Hematopoietic multipotent progenitor cell treated with erythropoietin and hydrocortisone succinate and interleukin-3 and kit ligand, for 17 days (in vitro differentiated cells): ENCODE measurements at regions not wholly inside any gene's neighbourhood (a gene's known extent, or its start where the extent isn't known, plus 50 kb on each side); places are given as distances from the start of the nearest gene placed in this dataset.

ENCODE experiments used
- DNase-seq: peaks from one replicate; pipeline ENCODE4 v3.0.0-alpha.2; 2015; ENCODE audit warnings: low spot score

DNA sequence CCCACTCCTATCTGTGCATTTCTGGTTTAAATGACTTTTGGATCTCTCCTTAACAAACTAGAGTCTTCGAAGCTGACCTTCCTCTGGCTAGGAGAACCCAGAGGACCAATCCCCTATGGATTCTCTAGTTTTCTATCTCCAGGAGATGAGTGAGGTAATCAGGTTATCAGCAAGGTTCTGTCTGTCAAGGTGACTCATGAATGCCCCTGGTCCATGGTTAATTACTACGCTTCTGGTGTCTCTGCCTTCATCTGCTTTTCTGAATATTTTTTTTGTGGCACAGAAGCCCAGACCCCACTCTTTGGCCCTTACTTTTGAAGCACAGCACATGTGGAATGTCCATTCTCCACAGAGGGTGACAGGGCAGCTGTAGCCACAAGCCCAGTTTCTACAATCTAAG, 897.9 kb upstream of the KLHL29 start:
- DNase-seq, result no peak

- DNase-seq, result no peak
Measured at GRCh38 chr2:22487541-22487940, 897.4 kb upstream of the KLHL29 start.

- no peak for DNase-seq
Measured at GRCh38 chr2:22491442-22491841, 893.5 kb upstream of the KLHL29 start.

DNA sequence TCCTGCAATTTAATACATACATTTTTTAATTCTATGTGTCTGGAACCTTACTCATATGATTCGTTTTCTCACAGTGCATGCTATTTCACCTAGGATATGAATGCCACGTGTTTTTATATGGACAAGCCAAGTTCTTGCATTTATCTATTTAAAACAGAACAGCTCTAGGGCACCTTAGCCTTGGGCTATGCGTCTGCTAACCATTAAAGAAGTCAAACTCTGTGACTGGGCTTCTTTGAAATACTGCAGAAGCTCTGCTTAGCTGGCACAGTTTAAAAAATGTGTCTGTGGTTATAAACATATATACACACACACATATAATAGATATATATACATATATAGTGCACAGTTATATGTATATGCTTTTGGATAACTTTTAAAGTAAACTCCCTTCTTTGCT, 890.8 kb upstream of the KLHL29 start:
- no peak for DNase-seq

- DNase-seq, result no peak
Measured at GRCh38 chr2:22497064-22497463, 887.9 kb upstream of the KLHL29 start.

DNA sequence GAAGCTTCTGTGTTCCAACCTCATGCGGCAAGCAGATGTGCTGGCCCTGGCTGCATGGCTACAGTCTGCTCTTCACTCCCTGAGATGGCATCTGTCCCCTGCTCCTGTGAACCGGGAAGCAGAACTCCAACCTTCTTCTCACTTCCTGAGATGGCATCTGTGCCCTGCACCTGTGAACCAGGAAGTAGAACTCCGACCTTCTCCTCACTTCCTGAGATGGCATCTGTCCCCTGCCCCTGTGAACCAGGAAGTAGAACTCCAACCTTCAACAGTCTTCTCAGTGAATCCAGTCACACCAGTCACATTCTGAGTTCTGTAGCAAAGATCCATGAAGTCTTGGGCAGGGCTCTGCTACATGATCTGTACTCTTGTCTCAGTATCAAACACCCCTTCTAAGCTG, 887.2 kb upstream of the KLHL29 start:
- no peak for DNase-seq

- no peak for DNase-seq
Measured at GRCh38 chr2:22499082-22499839, 885.7 kb upstream of the KLHL29 start.

GRCh38 chr2:22500555-22500935, 884.4 kb upstream of the KLHL29 start:
- DNase-seq, result no peak

DNA sequence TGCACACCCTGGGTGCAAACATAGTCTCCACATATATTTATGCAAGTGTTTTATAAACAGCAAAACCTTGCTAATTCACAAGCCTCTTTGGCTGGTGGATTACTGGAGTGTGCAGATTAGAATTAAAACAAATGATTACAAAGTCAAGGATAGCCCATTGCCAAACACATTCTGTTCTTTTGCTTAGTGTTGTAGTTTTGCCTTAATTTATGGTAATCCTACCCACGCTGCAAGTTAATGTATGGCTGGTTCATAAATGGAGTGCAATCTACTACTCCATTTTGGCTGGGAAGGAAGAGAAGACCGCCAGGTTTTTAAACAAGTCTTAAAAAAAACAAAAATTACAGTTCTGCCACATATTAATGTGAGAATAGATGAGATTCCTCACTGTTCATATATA, 883.1 kb upstream of the KLHL29 start:
- DNase-seq, result no peak

DNA sequence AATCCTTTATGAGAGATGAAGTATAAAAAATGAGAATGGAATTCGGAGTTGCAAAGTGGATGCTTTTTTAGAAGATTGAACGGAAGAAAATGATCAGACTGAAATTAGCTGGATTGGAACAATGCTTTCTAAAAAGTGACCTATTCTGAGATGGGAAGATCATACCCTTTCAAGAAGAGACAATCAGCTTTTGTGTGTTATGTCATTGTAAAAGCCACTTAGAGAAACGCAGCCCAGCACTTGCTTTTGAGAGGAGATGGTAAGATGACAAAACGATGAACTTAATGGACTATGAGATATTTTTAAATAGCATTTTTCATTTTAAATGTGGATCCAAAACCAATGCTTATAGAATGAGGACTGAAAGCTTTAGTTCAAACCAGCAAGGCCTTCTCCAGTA, 871.4 kb upstream of the KLHL29 start:
- no peak for DNase-seq

- DNase-seq, result no peak
Measured at GRCh38 chr2:22517141-22517540, 867.8 kb upstream of the KLHL29 start.

- DNase-seq, result no peak
Measured at GRCh38 chr2:22518641-22519040, 866.3 kb upstream of the KLHL29 start.

- DNase-seq, result no peak
Measured at GRCh38 chr2:22520369-22521288, 864.4 kb upstream of the KLHL29 start.

DNA sequence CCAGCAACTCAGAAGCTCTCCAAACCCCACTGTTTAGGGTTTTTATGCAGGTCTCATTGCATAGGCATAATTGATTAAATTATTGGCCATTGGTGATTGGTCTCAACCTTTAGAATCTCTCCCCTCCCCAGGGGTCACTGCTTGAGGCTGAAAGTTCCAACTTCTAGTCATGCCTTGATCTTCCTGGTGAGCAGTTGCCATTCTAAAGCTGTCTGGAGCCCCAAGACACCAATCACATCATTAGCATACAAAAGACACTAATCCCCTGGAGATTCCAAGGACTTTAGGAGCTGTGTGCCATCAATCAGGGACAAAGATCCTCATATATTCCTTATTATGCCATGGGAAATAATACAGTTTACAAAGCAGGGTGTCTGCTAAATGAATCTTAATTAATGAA, 863.4 kb upstream of the KLHL29 start:
- no peak for DNase-seq

DNA sequence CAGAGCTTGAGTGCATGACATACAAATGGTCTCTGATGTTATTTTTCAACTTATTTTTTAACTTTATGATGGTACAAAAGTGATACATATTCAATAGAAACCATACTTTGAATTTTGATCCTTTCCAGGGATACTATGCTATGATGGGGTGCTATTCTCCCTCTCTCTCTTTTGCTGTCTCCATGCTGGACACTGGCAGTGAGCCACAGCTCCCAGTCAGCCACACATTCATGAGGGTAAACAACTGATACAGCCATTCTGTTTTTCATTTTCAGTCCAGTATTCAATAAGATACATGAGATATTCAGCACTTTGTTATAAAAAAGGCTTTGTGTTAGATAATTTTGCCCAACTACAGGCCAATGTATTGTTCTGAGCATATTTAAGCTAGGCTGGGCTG, 859.3 kb upstream of the KLHL29 start:
- no peak for DNase-seq

- no peak for DNase-seq
Measured at GRCh38 chr2:22530131-22530530, 854.8 kb upstream of the KLHL29 start.

GRCh38 chr2:22536133-22536532, 848.8 kb upstream of the KLHL29 start:
- DNase-seq, result no peak

DNA sequence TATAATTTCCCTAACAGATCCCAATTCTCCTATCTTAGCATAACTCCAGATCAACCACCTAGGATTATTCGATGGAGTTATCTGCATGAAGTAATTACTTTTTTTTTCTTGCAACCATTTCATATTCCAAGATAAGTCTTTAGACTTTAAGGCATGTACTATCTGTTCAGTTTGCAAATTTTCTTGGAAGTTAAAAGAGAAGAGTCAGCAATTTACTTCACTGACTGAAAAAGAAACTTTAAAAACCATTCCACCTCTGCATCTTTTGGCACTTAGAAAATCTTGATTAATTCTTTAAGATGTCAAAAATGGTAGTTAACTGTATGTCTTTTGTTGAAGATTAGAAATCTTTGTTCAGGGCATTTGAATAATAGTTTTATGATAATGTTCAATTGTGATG, 830.5 kb upstream of the KLHL29 start:
- no peak for DNase-seq

DNA sequence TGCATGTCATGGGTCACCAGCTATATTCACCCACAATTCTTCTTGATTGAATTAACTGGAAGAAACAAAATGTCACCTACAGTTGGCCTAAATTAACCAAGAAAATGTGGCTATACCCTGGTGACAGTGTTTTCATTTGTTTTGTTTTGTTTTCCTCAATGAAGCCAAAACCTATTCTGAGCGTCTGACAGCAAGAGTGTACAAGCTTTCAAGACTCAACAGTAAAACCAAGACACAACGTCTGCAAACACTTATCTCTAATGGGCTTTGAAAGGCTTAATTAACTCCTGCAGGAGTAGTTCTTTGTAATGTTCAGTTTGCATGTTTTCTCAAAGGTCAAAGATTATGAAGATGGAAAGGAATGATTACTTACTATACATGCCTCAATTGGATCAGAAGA, 827.6 kb upstream of the KLHL29 start:
- no peak for DNase-seq

GRCh38 chr2:22560021-22560420, 825.0 kb upstream of the KLHL29 start:
- DNase-seq, result no peak

DNA sequence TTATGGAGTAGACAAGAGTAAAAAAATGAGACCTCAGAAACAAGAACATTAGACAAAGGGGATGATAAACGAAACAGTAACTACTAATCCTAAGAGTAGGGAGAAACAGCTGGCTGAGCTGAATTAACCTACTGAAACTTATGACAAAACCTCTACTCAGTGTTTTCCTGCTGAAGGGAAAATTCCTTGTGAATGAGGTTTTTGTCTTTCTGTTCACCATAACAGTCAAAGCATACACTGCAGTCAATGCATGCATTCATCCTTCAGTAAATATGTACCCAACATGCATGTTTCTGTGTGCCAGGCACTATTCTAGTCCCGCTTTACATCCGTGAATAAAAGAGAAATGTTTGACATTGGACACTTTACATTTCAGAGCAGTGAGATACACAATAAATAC, 805.6 kb upstream of the KLHL29 start:
- DNase-seq, result no peak

DNA sequence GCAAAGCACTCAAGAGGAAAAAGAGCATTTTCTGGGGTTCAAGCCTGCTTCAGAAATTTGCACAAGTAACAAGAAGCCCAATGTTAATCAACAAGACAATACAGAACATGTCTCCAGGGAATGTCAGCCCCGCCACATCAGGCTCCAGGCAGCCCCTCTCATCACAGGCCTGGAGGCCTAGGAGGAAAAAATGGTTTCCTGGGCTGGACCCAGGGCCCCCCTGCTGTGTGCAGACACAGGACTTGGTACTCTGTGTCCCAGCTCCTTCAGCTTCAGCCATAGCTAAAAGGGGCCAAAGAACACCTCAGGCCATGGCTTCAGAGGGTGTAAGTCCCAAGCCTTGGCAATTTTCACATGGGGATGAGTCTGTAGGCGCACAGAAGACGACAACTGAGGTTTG, 802.9 kb upstream of the KLHL29 start:
- DNase-seq, result no peak

- DNase-seq, result no peak
Measured at GRCh38 chr2:22596306-22596705, 788.7 kb upstream of the KLHL29 start.

DNA sequence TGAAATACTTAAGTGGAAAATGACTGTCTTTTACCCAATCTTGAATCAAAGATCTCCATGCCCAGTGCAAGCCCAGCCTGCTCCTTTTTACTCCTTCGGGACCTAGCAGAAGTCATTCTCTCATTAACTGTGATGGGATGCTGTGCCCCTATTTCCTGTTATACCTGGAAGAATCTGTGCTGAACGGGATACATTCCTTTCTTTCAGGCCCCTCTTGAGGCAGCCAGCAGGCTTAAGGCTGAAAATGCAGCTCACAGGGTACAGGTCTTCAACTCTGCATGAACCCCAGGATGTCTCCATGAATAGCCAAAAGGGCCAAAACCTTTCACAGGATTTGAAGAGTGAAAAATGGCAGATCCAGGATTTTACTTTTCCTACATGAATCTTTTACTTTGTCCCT, 784.8 kb upstream of the KLHL29 start:
- no peak for DNase-seq
